GM18507 (cell line): ENCODE measurements at regions not wholly inside any gene's neighbourhood (a gene's known extent, or its start where the extent isn't known, plus 50 kb on each side); places are given as distances from the start of the nearest gene placed in this dataset.
"Not testable (repeated sequence)": the region's sequence is repeated elsewhere in the genome, so short reads cannot be mapped to it uniquely, and the experiment has no call there.

ENCODE experiments used
- DNase-seq: peaks from one replicate; pipeline ENCODE4 v3.0.0; 2011; ENCODE audit warnings: low read depth; ENCODE audit not compliant: insufficient read length; ENCODE audit errors: extremely low spot score
- FAIRE-seq: peaks from 2 replicates; lab custom pipeline; 2011; peaks lifted over from hg19 to GRCh38; lab: Jason Lieb, UNC

- DNase-seq: no peak
- peak; percentile 75 for FAIRE-seq
Observed at GRCh38 chr5:87120518-87121303, 147.0 kb upstream of the RASA1 start.

- FAIRE-seq: peak; percentile 98
- DNase-seq: no peak
Observed at GRCh38 chr5:87121304-87122150, 146.2 kb upstream of the RASA1 start.

- DNase-seq: no peak
Observed at GRCh38 chr5:87122151-87122977, 145.3 kb upstream of the RASA1 start.

GRCh38 chr5:87125766-87126165, 141.9 kb upstream of the RASA1 start:
- no peak for FAIRE-seq
- DNase-seq: no peak

More at GRCh38 chr5:87122151-87122977, 145.3 kb upstream of the RASA1 start:
- peak; percentile 77 for FAIRE-seq

GRCh38 chr5:87126869-87127268, 140.8 kb upstream of the RASA1 start:
- FAIRE-seq: no peak

GRCh38 chr5:87127426-87127825, 140.3 kb upstream of the RASA1 start:
- no peak for FAIRE-seq
- DNase-seq: no peak

More at GRCh38 chr5:87126869-87127268, 140.8 kb upstream of the RASA1 start:
- no peak for DNase-seq

- FAIRE-seq (no peak), DNase-seq (no peak)
Observed at GRCh38 chr5:87127956-87128687, 139.6 kb upstream of the RASA1 start.

- DNase-seq (no peak), FAIRE-seq (no peak)
Observed at GRCh38 chr5:87129046-87129445, 138.6 kb upstream of the RASA1 start.

GRCh38 chr5:87132696-87133095, 135.0 kb upstream of the RASA1 start:
- DNase-seq (no peak), FAIRE-seq (no peak)

- DNase-seq, FAIRE-seq: not testable (repeated sequence)
Observed at GRCh38 chr5:87134513-87134912, 133.2 kb upstream of the RASA1 start.

- no peak for DNase-seq
- no peak for FAIRE-seq
Observed at GRCh38 chr5:87136096-87136495, 131.6 kb upstream of the RASA1 start.

GRCh38 chr5:87136733-87137132, 130.9 kb upstream of the RASA1 start:
- DNase-seq: no peak
- FAIRE-seq: no peak

- DNase-seq (no peak), FAIRE-seq (no peak)
Observed at GRCh38 chr5:87137283-87137682, 130.4 kb upstream of the RASA1 start.

- FAIRE-seq (no peak), DNase-seq (no peak)
Observed at GRCh38 chr5:87138091-87138805, 129.4 kb upstream of the RASA1 start.

GRCh38 chr5:87139795-87140194, 127.9 kb upstream of the RASA1 start:
- no peak for FAIRE-seq
- no peak for DNase-seq

GRCh38 chr5:87141544-87141943, 126.1 kb upstream of the RASA1 start:
- FAIRE-seq: no peak
- no peak for DNase-seq

GRCh38 chr5:87145853-87146252, 121.8 kb upstream of the RASA1 start:
- not testable (repeated sequence) for FAIRE-seq, DNase-seq

GRCh38 chr5:87147441-87147840, 120.2 kb upstream of the RASA1 start:
- no peak for DNase-seq
- FAIRE-seq: no peak

- DNase-seq (no peak), FAIRE-seq (no peak)
Observed at GRCh38 chr5:87150630-87151029, 117.1 kb upstream of the RASA1 start.
